GM18858 (cell line): ENCODE measurements at regions not wholly inside any gene's neighbourhood (a gene's known extent, or its start where the extent isn't known, plus 50 kb on each side); places are given as distances from the start of the nearest gene placed in this dataset.
"Not testable (repeated sequence)": the region's sequence is repeated elsewhere in the genome, so short reads cannot be mapped to it uniquely, and the experiment has no call there.

Source experiments
- ATAC-seq: cut with Tn5 transposase; IDR thresholded peaks from one replicate; pipeline ENCODE4 v1.9.1; 2021; ENCODE audit not compliant: unreplicated experiment

- ATAC-seq = no peak
Observed at GRCh38 chr19:28154077-28154476, 1058.9 kb downstream of the UQCRFS1 start.

- ATAC-seq = no peak
Observed at GRCh38 chr19:28153123-28153522, 1059.8 kb downstream of the UQCRFS1 start.

GRCh38 chr19:28152195-28152594 lies 1060.8 kb downstream of the UQCRFS1 start:
- ATAC-seq = no peak

GRCh38 chr19:28150129-28150528 lies 1062.8 kb downstream of the UQCRFS1 start:
- ATAC-seq = no peak

- no peak for ATAC-seq
Observed at GRCh38 chr19:28148554-28148953, 1064.4 kb downstream of the UQCRFS1 start.

GRCh38 chr19:28142258-28142657 lies 1070.7 kb downstream of the UQCRFS1 start:
- no peak for ATAC-seq

GRCh38 chr19:28140201-28140600 lies 1072.8 kb downstream of the UQCRFS1 start:
- ATAC-seq = no peak

- no peak for ATAC-seq
Observed at GRCh38 chr19:28137772-28138171, 1075.2 kb downstream of the UQCRFS1 start.

- ATAC-seq = no peak
Observed at GRCh38 chr19:28136796-28137195, 1076.2 kb downstream of the UQCRFS1 start.

GRCh38 chr19:28135825-28136224 lies 1077.1 kb downstream of the UQCRFS1 start:
- ATAC-seq = no peak

GRCh38 chr19:28134311-28134710 lies 1078.6 kb downstream of the UQCRFS1 start:
- ATAC-seq = no peak

GRCh38 chr19:28130881-28131280 lies 1082.1 kb downstream of the UQCRFS1 start:
- ATAC-seq = not testable (repeated sequence)

- no peak for ATAC-seq
Observed at GRCh38 chr19:28130066-28130511, 1082.9 kb downstream of the UQCRFS1 start.

GRCh38 chr19:28128341-28128740 lies 1084.6 kb downstream of the UQCRFS1 start:
- no peak for ATAC-seq

GRCh38 chr19:28126135-28126898 lies 1086.6 kb downstream of the UQCRFS1 start:
- no peak for ATAC-seq

- ATAC-seq = no peak
Observed at GRCh38 chr19:28122734-28123133, 1090.2 kb downstream of the UQCRFS1 start.

- ATAC-seq = no peak
Observed at GRCh38 chr19:28118235-28118634, 1094.7 kb downstream of the UQCRFS1 start.

- ATAC-seq = no peak
Observed at GRCh38 chr19:28117143-28117542, 1095.8 kb downstream of the UQCRFS1 start.

- ATAC-seq = not testable (repeated sequence)
Observed at GRCh38 chr19:28116379-28116778, 1096.6 kb downstream of the UQCRFS1 start.

GRCh38 chr19:28103921-28104320 lies 1109.0 kb downstream of the UQCRFS1 start:
- ATAC-seq = no peak

- not testable (repeated sequence) for ATAC-seq
Observed at GRCh38 chr19:28084659-28085157, 1128.2 kb downstream of the UQCRFS1 start.

GRCh38 chr19:28076628-28077027 lies 1136.3 kb downstream of the UQCRFS1 start:
- no peak for ATAC-seq

- ATAC-seq = no peak
Observed at GRCh38 chr19:28075229-28075628, 1137.7 kb downstream of the UQCRFS1 start.
